ENCODE measurements at regions not wholly inside any gene's neighbourhood (a gene's known extent, or its start where the extent isn't known, plus 50 kb on each side); places are given as distances from the start of the nearest gene placed in this dataset.
"Not testable (repeated sequence)": the region's sequence is repeated elsewhere in the genome, so short reads cannot be mapped to it uniquely, and the experiment has no call there.

DNA sequence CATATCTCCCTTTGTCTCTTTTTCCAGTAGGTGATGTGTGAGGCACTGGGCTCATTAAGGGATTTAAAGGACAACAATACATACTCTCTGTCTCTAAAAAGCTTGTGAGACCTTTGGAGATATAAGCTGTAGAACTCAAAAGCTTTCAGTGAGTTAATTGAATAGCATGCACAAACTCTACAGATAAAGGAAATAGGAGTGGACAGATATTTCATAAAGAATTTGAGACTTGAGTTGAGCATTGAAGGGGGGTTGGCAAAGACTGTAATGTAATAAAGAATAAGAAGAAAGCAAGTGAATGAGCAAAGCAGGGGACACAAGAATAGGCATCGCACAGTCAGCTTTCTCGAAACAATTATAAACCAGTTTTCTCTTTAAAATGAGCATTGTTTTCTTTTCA, 583.4 kb upstream of the DPPA4 start:
- no peak for DNase-seq

DNA sequence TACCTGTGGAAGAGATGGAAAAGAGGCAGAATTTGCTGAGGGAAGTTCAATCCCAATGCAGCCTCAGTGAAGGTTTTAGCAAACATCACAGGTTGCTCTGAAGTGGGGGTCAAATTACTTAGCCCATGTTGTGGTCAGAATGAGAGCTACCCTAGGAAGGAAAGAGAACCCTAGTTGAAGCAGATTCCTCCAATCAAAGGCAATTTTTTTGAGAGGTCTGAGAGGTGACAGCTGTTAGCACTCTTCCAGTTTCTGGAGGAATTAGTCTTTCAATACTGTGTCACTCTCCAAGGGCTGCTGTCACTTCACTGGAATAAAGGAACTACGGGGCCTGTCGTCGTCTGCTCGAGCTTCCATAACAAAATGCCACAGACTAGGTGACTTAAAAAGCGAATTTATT, 584.2 kb upstream of the DPPA4 start:
- peak; percentile 96 for DNase-seq

DNA sequence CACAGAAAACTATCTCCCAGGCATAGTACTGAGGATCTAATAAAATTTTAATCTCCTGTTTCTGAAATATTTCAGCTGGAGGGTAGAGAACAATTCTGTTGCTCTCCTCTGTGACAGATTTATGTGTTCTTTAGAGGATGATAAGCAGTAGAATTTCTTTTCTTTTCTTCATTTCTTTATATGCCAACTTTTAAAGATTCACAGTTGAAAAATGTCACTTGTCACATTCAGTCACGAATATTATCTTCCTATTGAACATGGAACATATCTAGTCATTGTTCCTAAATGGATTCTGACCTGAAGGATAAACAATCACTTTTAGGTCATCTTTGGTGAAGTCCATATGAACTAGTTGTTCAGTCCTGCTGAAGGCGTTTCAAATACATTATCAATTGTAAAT, 585.5 kb upstream of the DPPA4 start:
- no peak for DNase-seq

DNA sequence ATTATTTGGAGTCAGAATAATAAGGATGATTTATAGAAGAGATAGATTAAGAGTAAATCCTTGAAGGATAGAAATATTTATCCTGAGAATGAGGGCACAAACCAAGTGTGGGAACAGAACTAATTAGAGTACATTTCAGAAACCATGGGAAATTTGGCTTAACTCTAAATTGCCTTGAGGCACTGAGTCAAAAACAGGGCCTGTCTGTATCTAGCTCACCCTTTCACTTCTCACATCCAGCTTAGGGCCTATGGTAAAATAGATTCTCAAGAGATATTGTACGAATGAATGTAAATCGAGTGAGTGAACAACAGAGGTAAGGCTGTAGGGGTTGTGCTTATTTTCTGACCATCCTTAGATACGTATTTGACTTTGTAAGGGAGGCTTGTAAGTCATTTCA, 586.1 kb upstream of the DPPA4 start:
- no peak for DNase-seq

DNA sequence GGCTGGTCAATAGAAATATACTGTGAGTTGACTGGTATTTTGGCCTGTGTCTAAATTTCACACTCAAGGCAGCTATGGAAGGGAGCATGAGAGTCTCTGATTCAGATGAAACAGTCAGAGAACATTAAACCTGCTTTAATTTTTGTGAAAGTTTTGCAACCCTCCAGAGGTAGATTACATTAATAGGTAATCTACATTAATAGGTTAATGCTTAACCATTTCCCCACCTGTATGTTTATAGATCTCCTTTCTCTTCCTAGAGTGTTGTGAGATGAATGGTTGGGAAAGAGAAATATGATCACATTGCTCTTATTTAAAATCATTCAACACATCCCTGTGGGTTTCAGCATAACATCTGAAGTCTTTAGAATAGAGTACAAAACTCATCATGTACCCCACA, 586.9 kb upstream of the DPPA4 start:
- no peak for DNase-seq

DNA sequence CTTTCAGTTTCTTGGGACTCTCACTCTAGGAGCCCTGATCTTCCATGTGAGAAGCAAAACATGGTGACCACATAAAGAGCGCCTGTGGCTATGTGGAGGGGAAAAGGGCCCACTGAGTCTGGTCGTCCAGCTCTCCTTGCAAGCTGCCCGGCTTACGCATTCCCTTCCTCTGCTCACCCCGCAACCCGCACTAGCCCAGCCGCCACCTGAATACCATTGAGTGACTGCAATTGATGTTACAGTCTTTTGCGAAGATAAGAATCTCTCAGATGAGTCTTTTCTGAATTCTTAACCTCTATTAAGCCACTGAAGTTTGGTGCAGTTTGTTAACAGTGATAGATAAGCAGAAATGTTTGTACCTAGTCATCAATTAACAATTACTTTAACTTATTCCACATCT, 589.0 kb upstream of the DPPA4 start:
- no peak for DNase-seq

DNA sequence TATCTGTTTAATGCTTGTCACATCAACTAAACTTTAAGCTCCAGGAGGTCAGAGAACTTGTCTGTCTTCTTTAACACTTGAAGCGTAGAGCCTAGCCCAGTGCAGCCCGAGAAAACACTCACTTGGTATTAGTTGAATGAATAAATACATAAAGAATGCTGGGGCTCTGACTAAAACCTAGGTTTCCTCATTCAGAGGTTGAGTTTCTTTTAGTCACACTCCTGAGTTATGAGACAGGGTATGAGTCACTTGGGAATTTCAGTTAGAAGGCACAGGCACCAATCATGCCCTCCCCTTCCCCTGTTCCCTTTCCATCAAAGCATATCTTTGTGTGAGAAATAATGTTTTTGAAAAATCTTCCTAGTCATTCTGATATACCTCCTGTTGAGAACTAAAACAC, 589.8 kb upstream of the DPPA4 start:
- no peak for DNase-seq

DNA sequence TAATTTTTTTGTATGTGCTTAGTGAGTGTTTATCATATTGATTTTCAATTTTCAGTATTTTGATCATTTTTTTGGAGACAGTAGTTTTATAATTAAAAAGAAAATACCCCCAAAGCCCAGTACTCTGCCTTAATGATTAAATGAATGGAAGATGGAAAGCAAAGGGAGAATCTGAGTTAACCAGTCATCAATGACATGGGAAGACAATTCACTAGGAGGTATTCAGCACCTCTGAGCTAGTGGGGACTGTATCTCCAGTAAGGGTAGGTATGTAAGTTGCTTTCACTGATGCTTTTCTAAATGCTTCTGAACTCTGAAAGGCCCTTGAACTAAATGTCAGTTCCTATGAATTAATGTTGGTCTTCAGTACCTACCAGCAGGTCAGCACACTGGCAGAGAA, 590.4 kb upstream of the DPPA4 start:
- no peak for DNase-seq

DNA sequence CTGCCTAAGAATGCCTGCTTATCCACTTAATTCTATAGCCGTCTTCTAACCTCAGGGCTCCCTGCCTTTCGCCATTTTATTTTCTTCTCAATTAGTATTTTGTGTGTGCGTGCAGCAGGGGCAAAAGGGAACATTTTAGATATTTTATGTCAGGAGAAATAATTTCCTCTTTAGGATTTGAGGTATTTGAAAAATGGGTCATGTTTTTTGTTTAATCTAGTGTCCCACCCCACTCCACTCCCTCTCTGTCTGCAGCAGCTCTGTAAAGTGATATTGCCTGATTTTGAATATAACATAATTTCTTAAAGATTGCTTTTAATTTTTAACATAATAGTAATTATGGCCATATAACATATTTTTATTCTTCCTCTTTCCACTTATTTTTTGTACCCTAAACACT, 593.2 kb upstream of the DPPA4 start:
- DNase-seq: no peak

DNA sequence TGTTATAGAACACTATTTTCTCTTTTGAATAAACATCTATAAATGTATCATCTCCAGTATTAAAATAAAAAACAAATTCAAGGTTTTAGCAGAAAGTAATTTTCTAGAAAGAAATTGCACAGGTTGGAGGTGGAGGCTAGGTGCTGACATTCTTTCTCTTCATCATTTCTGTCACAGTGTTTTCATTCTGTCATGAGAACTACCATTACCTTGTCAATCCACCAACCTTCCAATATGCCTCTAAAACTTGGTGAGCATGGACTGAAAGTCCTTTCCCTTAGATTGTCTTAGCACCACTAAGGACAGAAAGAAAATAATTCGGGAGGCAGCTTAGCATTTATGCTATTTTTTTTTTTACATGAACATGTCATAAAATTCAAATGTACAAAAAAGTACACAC, 596.2 kb upstream of the DPPA4 start:
- DNase-seq: no peak

DNA sequence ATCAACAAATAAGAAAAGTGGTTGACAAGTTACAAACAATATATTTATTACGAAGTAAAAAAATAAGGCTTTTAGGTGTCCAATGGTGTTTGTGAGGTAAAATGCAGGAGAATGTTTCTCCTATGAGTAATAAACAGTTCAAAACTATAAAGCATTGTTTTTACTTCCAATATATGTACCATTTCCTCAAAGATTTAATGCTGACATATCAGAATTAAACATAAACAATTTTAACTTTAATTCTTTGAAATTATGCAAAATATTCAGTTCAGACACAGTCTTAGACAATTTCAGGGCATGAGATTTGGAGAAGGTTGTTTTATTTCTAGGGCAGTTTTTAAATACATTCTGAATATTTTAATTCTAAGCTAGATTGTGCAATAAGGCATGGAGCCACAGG, 602.5 kb upstream of the DPPA4 start:
- DNase-seq: no peak

DNA sequence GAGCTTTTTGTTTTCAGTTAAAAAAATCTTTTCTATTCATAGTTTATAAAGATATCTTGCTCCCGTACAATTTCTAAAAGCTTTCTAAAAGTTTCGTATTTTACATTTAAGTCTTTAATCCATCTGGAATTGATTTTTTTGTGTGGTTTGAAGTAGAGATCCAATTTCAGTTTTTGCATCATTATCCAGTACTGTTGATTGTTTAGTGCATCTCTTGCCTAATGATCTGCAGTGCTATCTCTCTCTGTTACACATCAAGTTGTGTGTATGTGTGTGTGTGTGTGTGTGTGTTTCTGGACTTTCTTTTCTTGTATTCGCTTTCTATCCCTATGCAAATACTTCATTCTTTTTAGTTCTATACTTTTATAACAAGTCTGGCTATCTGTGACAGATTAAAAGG, 605.8 kb upstream of the DPPA4 start:
- DNase-seq: no peak

DNA sequence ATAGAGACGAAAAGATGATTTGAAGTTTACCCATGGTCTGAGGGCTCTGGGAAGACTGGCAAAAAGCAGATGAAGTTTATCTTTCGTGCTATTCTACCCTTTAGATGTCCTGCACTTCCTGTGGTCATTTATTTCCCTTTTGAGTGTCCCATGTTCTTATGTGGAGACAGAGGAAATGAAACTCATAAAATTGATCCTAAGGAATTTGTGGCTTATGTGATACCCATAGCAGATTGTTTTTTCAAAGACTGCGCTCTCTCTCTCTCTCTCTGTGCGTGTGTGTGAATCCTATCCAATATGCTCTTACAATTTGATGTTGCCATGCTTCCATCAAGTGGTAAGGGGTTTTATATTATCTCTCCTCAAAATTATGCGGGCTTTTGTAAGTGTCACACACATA, 607.5 kb upstream of the DPPA4 start:
- DNase-seq: no peak

DNA sequence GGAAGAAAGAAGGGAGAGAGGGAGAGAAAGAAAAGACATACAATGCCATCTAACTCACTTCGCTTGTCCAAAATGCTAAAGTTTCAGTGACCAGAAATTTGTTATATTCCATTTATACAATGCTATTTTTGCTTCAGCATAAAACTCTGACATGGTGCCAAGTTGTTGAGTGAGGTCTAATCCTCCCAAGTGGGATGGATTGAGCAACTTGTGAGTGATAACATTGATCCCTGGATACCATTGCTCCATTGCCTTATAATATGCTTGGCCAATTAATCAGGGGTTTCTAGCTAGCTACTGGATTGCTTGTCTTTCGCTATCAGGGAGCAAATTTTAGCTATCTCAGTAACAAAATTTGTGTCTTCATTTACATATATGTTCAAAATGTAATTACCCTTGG, 615.6 kb upstream of the DPPA4 start:
- no peak for DNase-seq

DNA sequence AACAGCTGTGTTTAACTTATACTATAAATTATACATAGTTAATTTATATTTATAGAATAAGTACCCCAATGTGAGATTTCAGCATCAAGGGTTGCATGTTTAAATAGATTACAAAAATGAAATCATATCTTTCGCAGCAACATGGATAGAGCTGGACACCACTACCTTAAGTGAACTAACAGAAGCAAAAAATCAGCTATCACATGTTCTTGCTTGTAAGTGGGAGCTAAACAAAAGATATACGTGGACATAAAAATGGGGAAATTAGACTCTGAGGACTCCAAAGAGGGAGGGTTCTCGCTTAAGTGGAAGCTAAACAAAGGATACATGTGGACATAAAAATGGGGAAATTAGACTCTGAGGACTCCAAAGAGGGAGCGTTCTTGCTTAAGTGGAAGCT, 626.5 kb upstream of the DPPA4 start:
- no peak for DNase-seq

DNA sequence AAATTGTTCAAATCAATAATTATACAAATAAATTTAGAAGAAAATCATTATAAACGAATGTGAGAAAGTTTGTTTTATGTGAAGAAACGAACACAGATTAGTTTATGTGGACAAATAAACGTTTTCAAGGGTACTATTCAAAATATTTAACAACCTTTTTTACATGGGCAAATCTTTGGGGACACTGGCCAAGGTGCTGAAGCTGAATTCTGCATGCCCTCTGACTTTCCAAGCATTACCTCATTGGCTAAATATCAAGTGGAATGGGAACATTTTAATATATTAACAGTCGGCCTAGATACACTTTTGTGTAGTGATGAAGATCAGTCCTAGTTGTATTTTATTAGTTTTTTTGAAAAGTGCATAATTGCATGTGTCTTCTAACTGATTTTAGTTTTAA, 636.4 kb upstream of the DPPA4 start:
- no peak for DNase-seq

DNA sequence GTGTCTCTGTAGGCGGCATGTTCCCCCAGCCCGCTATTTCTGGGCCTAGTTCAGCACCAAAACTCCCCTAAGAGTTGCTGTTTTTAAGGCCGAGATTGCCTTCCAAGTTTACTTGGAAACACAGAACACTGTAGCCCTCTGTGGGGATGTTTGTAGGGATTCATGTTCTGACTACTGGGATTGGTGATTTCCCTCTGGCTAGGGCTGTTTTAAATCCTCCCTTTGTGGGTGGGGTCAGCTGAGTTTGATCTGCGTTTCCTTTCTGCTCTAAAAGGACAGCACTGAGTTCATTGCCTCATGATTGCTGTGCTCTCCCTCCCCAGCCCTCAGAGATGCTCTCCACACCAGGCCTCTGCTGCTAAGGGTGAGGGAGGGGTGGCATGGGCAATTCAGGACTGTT, 640.6 kb upstream of the DPPA4 start:
- no peak for DNase-seq

DNA sequence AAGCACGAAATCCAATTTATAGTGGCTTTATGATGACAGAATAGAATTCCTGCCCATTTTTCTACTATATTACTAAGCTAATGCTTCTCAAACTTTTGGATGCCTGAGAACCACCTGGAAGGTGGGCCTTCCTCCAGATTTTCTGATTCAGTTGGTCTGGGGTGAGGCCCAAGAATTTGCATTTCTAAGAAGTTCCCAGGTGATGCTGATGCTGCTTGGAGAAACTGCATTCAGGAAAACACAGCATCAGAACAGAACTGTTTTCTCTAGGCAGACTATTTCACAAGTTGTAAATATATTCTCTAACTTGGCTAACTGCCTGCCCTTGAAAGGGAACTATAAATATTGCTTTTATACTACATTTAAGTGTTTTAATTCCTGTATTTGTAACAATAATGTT, 644.9 kb upstream of the DPPA4 start:
- DNase-seq: no peak

DNA sequence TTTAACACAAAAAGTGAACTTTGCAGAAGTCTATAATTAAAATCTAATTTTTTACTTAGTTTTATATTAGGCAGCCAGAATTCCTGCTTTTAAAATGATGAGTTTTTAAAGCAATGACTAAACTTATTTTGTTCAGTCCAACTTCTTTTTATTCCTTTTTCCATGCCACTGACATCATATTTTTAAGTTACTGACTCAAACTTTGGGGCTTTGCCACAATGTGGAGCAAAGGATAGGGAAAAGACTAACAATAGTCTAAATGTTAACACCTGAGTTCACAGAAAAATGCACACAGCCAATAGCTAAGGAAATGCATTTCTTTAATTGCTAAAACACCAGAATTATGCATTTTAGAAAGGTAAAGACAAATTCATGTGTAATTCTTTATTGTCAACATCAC, 647.6 kb upstream of the DPPA4 start:
- DNase-seq: no peak

DNA sequence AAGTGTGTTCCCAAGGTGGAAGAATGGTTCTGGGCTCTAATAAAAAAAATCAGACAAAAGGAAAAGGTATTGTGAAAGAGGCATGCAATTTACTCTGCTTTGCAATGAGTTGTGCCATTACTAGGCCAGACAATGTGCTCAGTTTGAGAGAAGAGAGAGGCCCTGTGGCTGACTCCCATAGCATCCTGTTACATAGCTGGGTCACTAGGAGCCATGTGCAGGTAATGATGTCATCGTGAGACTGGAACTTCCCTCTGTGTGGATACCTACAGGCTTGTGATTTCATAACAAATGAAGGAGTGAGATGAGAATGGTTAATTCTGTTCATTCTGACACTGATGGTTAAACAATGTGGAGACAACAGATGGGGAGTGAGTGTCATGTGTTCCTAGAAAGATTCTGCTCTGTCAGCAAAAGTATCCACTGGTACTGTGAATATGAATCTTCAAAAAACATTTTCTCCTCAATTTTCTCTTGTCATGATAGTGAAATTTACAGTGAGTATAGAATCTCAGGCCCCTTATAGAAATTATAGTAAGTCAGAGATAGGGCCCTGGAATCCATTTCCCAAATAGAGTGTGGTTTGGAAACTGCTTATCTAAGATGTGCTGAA, 648.7 kb upstream of the DPPA4 start:
- DNase-seq: no peak

DNA sequence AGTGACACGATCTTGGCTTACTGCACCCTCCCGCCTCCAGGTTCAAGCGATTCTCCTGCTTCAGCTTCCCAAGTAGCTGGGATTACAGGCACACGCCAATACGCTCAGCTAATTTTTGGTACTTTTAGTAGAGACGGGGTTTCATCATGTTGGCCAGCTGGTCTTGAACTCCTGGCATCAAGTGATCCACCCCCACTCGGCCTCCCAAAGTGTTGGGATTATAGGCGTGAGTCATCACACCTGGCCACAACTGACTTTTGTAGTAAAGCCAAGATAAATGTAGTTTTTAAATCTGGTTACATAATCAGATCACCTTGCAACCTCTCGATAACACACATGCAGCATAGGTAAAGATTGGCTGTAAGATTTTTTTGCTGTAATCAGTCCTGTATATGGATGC, 657.5 kb upstream of the DPPA4 start:
- DNase-seq: peak; percentile 8

DNA sequence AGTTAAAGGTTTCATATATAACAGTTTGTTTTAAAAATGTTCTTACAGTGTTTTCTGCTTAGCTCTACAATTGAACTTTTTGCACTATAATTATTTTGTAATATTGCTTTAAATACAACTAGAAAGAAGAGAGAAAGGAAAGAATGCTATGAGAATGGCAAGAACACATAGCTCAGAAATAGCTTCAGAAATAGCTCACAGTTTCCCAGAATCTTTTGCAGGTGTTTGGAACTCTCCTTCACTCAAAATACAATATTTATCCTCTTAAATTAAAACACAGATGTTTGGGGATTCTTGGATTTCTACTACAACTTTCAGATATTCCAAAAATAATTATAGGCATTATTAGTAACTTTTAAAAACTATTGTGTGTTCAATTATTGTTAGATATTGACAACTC, 658.0 kb upstream of the DPPA4 start:
- DNase-seq: no peak

DNA sequence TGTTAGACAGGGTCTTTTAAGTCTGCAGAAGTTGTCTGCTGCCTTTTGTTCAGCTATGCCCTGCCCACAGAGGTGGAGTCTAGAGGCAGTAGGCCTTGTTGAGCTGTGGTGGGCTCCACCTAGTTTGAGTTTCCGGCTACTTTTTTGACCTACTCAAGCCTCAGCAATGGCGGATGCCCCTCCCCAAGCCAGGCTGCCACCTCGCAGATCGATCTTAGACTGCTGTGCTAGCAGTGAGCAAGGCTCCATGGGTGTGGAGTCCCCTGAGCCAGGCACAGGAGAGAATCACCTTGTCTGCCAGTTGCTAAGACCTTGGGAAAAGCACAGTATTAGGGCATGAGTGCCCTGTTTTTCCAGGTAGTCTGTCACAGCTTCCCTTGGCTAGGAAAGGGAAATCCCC, 664.6 kb upstream of the DPPA4 start:
- not testable (repeated sequence) for DNase-seq

DNA sequence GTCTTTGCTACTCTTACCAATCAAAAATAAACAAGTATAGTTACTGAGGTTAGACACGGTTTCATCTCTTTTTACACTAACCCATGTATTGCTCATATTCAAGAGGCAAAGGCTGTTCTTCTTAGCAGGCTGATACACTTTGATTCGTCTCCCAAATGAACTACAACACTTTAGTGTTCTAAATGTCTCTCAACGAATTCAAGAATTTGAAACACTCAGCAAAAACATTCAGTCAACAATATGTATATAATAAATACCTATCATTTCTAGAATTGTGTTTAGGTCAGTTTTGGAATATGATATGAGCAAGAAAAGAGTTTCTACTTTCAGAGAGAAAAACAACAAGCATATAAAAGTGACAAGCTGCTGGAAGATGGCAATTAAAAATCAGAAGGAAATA, 669.6 kb upstream of the DPPA4 start:
- no peak for DNase-seq

DNA sequence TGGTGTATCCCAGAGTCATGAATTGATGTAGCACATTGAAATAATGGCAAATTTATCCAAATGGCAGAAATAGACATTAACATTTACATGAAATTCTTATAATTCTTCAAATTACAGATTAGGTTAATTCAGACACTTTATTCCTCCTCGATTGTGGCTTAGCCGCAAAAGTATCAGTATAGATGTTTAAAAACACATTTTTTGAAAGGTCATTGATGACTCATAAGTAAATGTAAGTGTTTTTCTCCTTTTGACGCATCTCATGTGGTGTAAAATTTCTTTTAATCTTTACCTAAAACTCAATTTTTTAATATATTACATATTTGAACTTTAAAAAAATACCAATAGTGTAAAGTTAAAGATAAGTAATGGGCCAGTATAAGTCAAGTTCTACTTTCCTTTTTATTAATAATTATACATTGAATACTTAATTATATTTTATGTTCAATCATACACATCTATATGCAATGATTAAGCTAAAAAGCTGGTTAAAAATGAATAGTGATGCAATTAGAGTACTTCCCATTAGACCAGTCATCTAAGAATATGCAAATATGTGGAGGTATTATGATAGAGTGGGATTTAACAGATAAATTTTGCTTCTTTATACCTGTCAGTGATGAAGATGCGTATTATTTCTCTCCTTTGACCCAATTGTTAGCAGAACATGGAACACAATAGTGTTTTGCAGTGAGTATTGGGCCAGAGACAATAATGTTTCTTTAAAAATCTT, 678.1 kb upstream of the DPPA4 start:
- DNase-seq: no peak

All from NCI-H524 treated with DMSO at 0.1 percent for 48 hours (cell line).